CD4-positive, alpha-beta T cell (primary cell): ENCODE measurements at regions not wholly inside any gene's neighbourhood (a gene's known extent, or its start where the extent isn't known, plus 50 kb on each side); places are given as distances from the start of the nearest gene placed in this dataset.

ENCODE experiments used
- ATAC-seq: fragments of 200-7000 bp; cut with Tn5 transposase; one replicate; pipeline ENCODE4 v1.10.0; 2022; ENCODE audit warnings: mild to moderate bottlenecking; ENCODE audit not compliant: poor library complexity
- CTCF ChIA-PET: fragments of 350-600 bp; sonication (Branson Sonifier 250); formaldehyde crosslinking; loops from one replicate; lab custom pipeline; 2021; ENCODE audit warnings: antibody characterized with exemption, inconsistent platforms; lab: Charles Lee
- POLR2A ChIA-PET: fragments of 350-600 bp; sonication (Branson Sonifier 250); formaldehyde crosslinking; loops from one replicate; lab custom pipeline; 2021; ENCODE audit warnings: antibody characterized with exemption, inconsistent platforms; lab: Charles Lee
- DNase-seq, 14 experiments: peaks; one replicate each; pipeline ENCODE4 v3.0.0-alpha.2; 2013 to 2020; ENCODE audit warnings: mixed read lengths in 2 of 14
- H3K27ac ChIP-seq, 2 donors: one replicate each; pipeline versions ENCODE4 v1.5.1 to v1.7.0; 2013; ENCODE audit warnings: low read length in 2 of 2, low read depth in 1 of 2, mild to moderate bottlenecking in 1 of 2
- H3K27me3 ChIP-seq, 2 experiments: 1 replicate in 1 of 2; 2 replicates in 1 of 2; pipeline versions ENCODE4 v1.6.1 to v1.7.0; 2013; ENCODE audit warnings: low read length in 2 of 2, control low read depth in 1 of 2, mild to moderate bottlenecking in 1 of 2, moderate library complexity in 1 of 2; ENCODE audit not compliant: insufficient read depth in 2 of 2, control insufficient read depth in 1 of 2
- H3K36me3 ChIP-seq: one replicate; pipeline ENCODE4 v1.6.1; 2013; ENCODE audit warnings: low read length, control low read depth; ENCODE audit not compliant: insufficient read depth
- H3K4me1 ChIP-seq: one replicate; pipeline ENCODE4 v1.6.1; 2013; ENCODE audit warnings: low read length, control low read depth; ENCODE audit not compliant: insufficient read depth
- H3K4me3 ChIP-seq: one replicate; pipeline ENCODE4 v1.5.1; 2013; ENCODE audit warnings: mild to moderate bottlenecking, low read length, moderate library complexity
- H3K9me3 ChIP-seq, 2 experiments: 1 replicate in 1 of 2; 2 replicates in 1 of 2; pipeline versions ENCODE4 v1.6.1 to v1.7.0; 2013; ENCODE audit warnings: low read length in 2 of 2, mild to moderate bottlenecking in 2 of 2, control low read depth in 1 of 2, moderate library complexity in 1 of 2; ENCODE audit not compliant: control insufficient read depth in 1 of 2, insufficient read depth in 1 of 2
- H3K27ac Mint-ChIP-seq: one replicate; pipeline ENCODE4 v1.8.0; 2020; ENCODE audit warnings: mixed read lengths
- H3K27me3 Mint-ChIP-seq: one replicate; pipeline ENCODE4 v1.8.0; 2021; ENCODE audit warnings: mixed read lengths
- H3K36me3 Mint-ChIP-seq: one replicate; pipeline ENCODE4 v1.8.0; 2021; ENCODE audit warnings: low read depth, mixed read lengths
- H3K4me1 Mint-ChIP-seq: one replicate; pipeline ENCODE4 v1.8.0; 2021; ENCODE audit warnings: low read depth, mixed read lengths
- H3K4me3 Mint-ChIP-seq: one replicate; pipeline ENCODE4 v1.8.0; 2020; ENCODE audit warnings: mild to moderate bottlenecking, mixed read lengths
- H3K9me3 Mint-ChIP-seq: one replicate; pipeline ENCODE4 v1.8.0; 2020; ENCODE audit warnings: mixed read lengths
- intact Hi-C, 2 experiments: fragments of 100-400 bp; cut with DNase I in 1 of 2; cut with micrococcal nuclease in 1 of 2; formaldehyde crosslinking; loops; one replicate each; pipeline versions ENCODE4 v1.15.1 to v1.9.0; 2023 to 2025; cut with DNase I, micrococcal nuclease
- TF ChIP-seq, protein P1 (sequence below): fragments of 200-600 bp; IDR thresholded peaks from one replicate; pipeline ENCODE4 v1.8.0; 2022; ENCODE audit warnings: antibody characterized with exemption, mild to moderate bottlenecking

DNA sequence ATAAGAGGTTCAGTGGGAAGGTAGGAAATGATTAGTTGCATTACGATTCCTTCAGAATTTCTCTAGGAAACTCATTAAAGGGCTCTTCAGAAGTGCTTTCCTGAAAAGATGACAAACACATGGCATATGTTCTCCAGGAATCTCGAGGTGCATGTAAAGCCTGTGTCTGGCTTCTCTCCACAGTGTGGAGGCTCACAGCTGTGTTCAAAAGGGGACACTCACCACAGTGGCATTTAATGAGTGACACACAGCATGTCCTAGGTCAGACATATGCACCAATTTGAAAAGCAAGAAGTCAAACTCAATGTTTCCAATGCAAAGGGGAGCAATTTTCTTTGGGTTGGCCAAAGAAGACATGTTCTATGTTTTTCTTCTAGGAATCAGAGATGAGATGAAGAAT, 976.9 kb downstream of the MAT2B start:
- Mint-ChIP-seq H3K4me1 (no peaks in the 10 kb centered on the region), H3K36me3 (no peaks in the 10 kb centered on the region), H3K9me3 (peaks cover 6% of the 10 kb centered on the region), H3K27ac (no peak overlapping the region), H3K4me3 (no peak overlapping the region), H3K27me3 (no peaks in the 10 kb centered on the region)
- Histone ChIP-seq H3K4me3 (no peak overlapping the region), H3K27me3 (no peaks in the 10 kb centered on the region), H3K36me3 (no peaks in the 10 kb centered on the region), H3K9me3 (no peaks in the 10 kb centered on the region), H3K4me1 (no peaks in the 10 kb centered on the region), H3K27ac (no peak overlapping the region)
- TF ChIP-seq, protein P1, sequence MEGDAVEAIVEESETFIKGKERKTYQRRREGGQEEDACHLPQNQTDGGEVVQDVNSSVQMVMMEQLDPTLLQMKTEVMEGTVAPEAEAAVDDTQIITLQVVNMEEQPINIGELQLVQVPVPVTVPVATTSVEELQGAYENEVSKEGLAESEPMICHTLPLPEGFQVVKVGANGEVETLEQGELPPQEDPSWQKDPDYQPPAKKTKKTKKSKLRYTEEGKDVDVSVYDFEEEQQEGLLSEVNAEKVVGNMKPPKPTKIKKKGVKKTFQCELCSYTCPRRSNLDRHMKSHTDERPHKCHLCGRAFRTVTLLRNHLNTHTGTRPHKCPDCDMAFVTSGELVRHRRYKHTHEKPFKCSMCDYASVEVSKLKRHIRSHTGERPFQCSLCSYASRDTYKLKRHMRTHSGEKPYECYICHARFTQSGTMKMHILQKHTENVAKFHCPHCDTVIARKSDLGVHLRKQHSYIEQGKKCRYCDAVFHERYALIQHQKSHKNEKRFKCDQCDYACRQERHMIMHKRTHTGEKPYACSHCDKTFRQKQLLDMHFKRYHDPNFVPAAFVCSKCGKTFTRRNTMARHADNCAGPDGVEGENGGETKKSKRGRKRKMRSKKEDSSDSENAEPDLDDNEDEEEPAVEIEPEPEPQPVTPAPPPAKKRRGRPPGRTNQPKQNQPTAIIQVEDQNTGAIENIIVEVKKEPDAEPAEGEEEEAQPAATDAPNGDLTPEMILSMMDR, result no peak
- POLR2A ChIA-PET, result no interaction called here
- DNase-seq, result no peak
- no peak for ATAC-seq
- intact Hi-C loops, result no loop called here
- CTCF ChIA-PET, result no interaction called here

DNA sequence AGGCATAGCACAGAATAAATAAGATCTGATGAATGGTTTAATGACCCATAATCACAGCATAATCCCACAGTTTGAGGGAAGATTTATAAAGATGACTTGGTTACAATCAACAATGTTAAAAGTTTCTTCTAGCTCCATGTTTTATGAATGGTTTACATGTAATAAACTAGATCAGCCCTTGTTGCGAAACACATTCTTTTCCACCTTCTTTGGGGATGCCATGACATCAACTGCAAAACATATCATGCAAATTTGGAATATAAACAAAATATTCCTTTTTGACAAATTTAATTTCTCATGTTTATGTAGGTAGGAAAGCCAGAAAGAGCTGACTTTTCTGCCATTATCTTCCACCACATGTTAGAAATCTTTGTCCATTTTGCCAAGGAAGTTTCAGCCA, 979.5 kb downstream of the MAT2B start:
- Mint-ChIP-seq H3K27me3 (no peaks in the 10 kb centered on the region), H3K27ac (no peak overlapping the region), H3K9me3 (no peaks in the 10 kb centered on the region), H3K4me3 (no peak overlapping the region), H3K4me1 (no peaks in the 10 kb centered on the region), H3K36me3 (no peaks in the 10 kb centered on the region)
- TF ChIP-seq, protein P1, result no peak
- DNase-seq, result no peak
- CTCF ChIA-PET, result no interaction called here
- Histone ChIP-seq H3K27ac (no peak overlapping the region), H3K27me3 (no peaks in the 10 kb centered on the region), H3K4me1 (no peaks in the 10 kb centered on the region), H3K4me3 (no peak overlapping the region), H3K36me3 (no peaks in the 10 kb centered on the region), H3K9me3 (peaks cover 0 to 6% of the 10 kb centered on the region in 2 experiments)
- POLR2A ChIA-PET, result no interaction called here
- intact Hi-C loops, result no loop called here
- ATAC-seq, result no peak

DNA sequence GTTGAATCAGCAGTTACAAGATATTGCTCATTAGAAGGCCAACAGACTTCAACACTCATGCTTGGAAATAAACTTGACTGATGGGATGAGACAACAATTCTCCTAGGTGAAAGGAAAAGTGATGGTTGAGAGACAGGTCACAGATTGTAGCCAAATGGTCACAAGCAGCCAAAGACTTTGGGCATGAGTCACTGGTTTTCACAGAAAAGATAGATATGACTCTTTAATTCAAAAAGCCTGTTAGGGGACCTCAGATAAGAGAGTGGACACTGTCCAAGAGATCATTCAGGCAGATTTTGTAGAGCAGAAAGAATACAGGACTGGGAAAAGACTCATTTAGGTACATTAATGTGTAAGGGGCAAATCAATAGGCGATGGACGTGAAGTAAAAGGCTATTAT, 982.5 kb downstream of the MAT2B start:
- H3K27me3 ChIP-seq, result no peaks in the 10 kb centered on the region
- Mint-ChIP-seq H3K27ac (no peak overlapping the region), H3K27me3 (no peaks in the 10 kb centered on the region), H3K4me1 (no peaks in the 10 kb centered on the region), H3K4me3 (no peak overlapping the region), H3K9me3 (peaks cover 2% of the 10 kb centered on the region), H3K36me3 (no peaks in the 10 kb centered on the region)
- intact Hi-C loops, result no loop called here
- H3K36me3 ChIP-seq, result no peaks in the 10 kb centered on the region
- TF ChIP-seq, protein P1, result no peak
- H3K4me1 ChIP-seq, result no peaks in the 10 kb centered on the region
- ChIA-PET CTCF (no interaction called here), POLR2A (no interaction called here)
- no peak overlapping the region for H3K27ac ChIP-seq
- no peak for ATAC-seq
- H3K4me3 ChIP-seq, result no peak overlapping the region
- H3K9me3 ChIP-seq, result peaks cover 0 to 6% of the 10 kb centered on the region in 2 experiments
- no peak for DNase-seq
